HL-60 (cell line): ENCODE measurements at regions not wholly inside any gene's neighbourhood (a gene's known extent, or its start where the extent isn't known, plus 50 kb on each side); places are given as distances from the start of the nearest gene placed in this dataset.

Experiments
- DNase-seq, 2 experiments: peaks; one replicate each; pipeline ENCODE4 v3.0.0-alpha.2; 2010 to 2020; ENCODE audit warnings: low read depth in 1 of 2, low spot score in 1 of 2
- H3K27ac ChIP-seq: fragments of 250-450 bp; sonication (Bioruptor Pico); replicated peaks from 2 replicates; pipeline ENCODE4 v1.5.1; 2020; ENCODE audit warnings: mild to moderate bottlenecking, moderate library complexity
- H3K27me3 ChIP-seq: fragments of 250-450 bp; sonication (Bioruptor Pico); 2 replicates; pipeline ENCODE4 v1.5.1; 2021; ENCODE audit warnings: mild to moderate bottlenecking, moderate library complexity; ENCODE audit not compliant: insufficient read depth, poor library complexity, severe bottlenecking
- H3K4me3 ChIP-seq: replicated peaks from 2 replicates; pipeline ENCODE4 v1.5.1; 2011; ENCODE audit warnings: mild to moderate bottlenecking, control low read depth, low read length; ENCODE audit not compliant: insufficient read depth
- GABPA ChIP-seq: IDR thresholded peaks from 2 replicates; pipeline ENCODE4 v1.6.1; 2012; ENCODE audit warnings: low read depth
- POLR2AphosphoS5 ChIP-seq: IDR thresholded peaks from 2 replicates; pipeline ENCODE4 v1.6.1; 2012; ENCODE audit warnings: low read depth
- REST ChIP-seq: IDR thresholded peaks from 2 replicates; pipeline ENCODE4 v1.6.1; 2012; ENCODE audit warnings: low read depth; ENCODE audit not compliant: insufficient replicate concordance
- SPI1 ChIP-seq: IDR thresholded peaks from 2 replicates; pipeline ENCODE4 v1.6.1; 2012; ENCODE audit warnings: low read depth, mild to moderate bottlenecking, borderline replicate concordance
- TF ChIP-seq, protein P1 (sequence below): IDR thresholded peaks from one replicate; pipeline ENCODE4 v1.5.1; 2011; ENCODE audit warnings: low read length, control low read depth, inconsistent platforms; ENCODE audit not compliant: insufficient read depth

DNA sequence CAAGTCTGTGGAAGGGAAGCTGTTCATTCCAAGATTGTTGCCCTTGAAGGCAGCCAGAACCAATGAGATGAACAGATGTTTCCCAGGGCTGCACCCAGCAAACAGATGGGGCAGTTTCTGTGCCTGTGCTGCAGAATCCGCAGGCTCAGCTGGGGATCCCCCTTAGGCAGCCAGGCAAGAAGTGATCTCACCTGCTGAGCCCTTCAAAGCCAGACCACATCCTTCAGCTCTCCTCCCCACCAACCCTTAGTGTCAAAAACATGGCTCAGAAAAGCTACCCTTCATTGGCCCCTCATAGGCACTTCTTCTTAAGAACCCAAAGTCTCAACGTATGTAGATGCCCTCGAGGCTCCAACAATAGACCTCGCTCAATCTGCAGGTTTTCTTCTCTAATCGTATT, 626.7 kb downstream of the CCDC171 start:
- DNase-seq: no peak
- TF ChIP-seq GABPA (no peak), POLR2AphosphoS5 (no peak), SPI1 (no peak), REST (no peak)
- TF ChIP-seq, protein P1, sequence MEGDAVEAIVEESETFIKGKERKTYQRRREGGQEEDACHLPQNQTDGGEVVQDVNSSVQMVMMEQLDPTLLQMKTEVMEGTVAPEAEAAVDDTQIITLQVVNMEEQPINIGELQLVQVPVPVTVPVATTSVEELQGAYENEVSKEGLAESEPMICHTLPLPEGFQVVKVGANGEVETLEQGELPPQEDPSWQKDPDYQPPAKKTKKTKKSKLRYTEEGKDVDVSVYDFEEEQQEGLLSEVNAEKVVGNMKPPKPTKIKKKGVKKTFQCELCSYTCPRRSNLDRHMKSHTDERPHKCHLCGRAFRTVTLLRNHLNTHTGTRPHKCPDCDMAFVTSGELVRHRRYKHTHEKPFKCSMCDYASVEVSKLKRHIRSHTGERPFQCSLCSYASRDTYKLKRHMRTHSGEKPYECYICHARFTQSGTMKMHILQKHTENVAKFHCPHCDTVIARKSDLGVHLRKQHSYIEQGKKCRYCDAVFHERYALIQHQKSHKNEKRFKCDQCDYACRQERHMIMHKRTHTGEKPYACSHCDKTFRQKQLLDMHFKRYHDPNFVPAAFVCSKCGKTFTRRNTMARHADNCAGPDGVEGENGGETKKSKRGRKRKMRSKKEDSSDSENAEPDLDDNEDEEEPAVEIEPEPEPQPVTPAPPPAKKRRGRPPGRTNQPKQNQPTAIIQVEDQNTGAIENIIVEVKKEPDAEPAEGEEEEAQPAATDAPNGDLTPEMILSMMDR: no peak
- H3K27me3 ChIP-seq: no peaks in the 10 kb centered on the region
- no peak overlapping the region for H3K4me3 ChIP-seq
- no peak overlapping the region for H3K27ac ChIP-seq

GRCh38 chr9:16180091-16180490, 627.2 kb downstream of the CCDC171 start:
- no peak for DNase-seq
- H3K27me3 ChIP-seq: no peaks in the 10 kb centered on the region
- no peak overlapping the region for H3K27ac ChIP-seq
- H3K4me3 ChIP-seq: no peak overlapping the region
- TF ChIP-seq SPI1 (no peak), REST (no peak), GABPA (no peak), POLR2AphosphoS5 (no peak)
- TF ChIP-seq, protein P1: no peak

DNA sequence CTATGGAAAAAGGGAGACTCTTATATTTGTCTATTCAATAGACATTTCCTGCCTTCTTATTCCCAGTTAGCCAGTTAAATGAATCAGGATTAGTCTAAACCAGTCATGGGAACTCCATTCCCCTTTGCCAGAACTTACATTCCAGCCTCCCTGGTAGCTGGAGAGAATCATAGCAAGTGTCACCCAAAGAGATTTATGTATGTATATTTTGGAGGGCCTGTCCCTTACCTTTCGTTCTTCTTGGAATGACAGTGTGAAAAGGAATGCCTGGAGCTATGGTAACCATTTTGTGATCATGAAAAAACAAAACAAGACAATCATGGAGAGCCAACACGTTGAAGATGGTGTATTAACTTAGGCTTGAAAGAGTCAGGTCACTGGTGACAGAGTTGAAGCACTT, 627.7 kb downstream of the CCDC171 start:
- no peak for DNase-seq
- H3K27me3 ChIP-seq: no peaks in the 10 kb centered on the region
- no peak overlapping the region for H3K4me3 ChIP-seq
- H3K27ac ChIP-seq: no peak overlapping the region
- TF ChIP-seq, protein P1: no peak
- TF ChIP-seq SPI1: no peak

DNA sequence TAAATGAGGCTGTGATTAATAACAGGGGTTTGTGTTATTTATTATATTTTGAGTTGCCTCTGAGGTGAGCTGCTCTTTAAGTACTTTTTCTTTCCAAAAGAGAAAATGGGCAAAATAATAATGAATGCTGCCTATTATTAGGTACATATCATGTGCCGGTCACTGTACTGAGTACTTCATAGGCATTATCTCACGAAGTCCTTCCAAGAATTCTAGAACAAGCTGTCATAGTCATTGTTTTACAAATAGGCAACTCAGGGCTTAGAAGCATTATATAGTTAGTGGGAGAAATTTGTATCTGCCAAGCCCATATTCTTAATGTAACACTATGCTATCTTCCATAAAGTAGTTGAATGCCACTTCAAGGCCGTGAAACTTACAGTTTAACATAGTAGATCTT, 628.7 kb downstream of the CCDC171 start:
- DNase-seq: no peak
- H3K27ac ChIP-seq: no peak overlapping the region

More for the DNA sequence above, 628.7 kb downstream of the CCDC171 start:
- H3K27me3 ChIP-seq: no peaks in the 10 kb centered on the region
- no peak for TF ChIP-seq SPI1
- no peak for TF ChIP-seq POLR2AphosphoS5
- TF ChIP-seq, protein P1: no peak
- no peak for TF ChIP-seq GABPA
- H3K4me3 ChIP-seq: no peak overlapping the region
